ENCODE measurements at regions not wholly inside any gene's neighbourhood (a gene's known extent, or its start where the extent isn't known, plus 50 kb on each side); places are given as distances from the start of the nearest gene placed in this dataset.

DNA sequence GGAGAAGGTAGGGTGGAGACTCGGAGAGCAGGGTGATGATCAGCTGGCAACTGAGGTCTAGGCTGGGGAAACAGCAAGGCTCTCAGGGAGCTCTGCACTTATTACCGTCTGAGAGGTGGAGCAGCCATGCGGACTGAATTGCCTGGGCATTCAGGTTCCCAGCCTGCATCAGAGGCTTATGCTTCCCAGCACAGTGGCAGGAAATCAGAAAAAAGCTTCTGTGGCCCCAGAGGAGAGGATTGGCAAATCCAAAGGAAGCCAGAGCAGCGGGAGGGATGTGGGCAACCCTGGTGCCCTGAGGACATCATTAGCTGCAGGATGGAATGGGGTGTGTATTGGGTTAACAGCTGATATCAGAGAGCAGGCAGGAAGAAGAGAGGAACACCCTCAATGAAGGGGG lies 374.1 kb upstream of the POU3F1 start:
- DNase-seq = no peak
- Mint-ChIP-seq H3K36me3 (ENCODE audit: insufficient read depth, unreplicated experiment) (no peaks in the 10 kb centered on the region), H3K27ac (ENCODE audit: unreplicated experiment) (no peak overlapping the region), H3K4me1 (ENCODE audit: low read depth, unreplicated experiment) (no peaks in the 10 kb centered on the region), H3K27me3 (ENCODE audit: unreplicated experiment) (peaks cover 67% of the 10 kb centered on the region), H3K9me3 (ENCODE audit: low read depth, unreplicated experiment) (peaks cover 3% of the 10 kb centered on the region), H3K4me3 (ENCODE audit: low read depth, unreplicated experiment) (no peak overlapping the region)
- BruUV-seq (replicated peaks) = no TSS peak
- intact Hi-C loops (cut with micrococcal nuclease; ENCODE audit: unreplicated experiment) = no loop called here
- TF ChIP-seq, protein P1, sequence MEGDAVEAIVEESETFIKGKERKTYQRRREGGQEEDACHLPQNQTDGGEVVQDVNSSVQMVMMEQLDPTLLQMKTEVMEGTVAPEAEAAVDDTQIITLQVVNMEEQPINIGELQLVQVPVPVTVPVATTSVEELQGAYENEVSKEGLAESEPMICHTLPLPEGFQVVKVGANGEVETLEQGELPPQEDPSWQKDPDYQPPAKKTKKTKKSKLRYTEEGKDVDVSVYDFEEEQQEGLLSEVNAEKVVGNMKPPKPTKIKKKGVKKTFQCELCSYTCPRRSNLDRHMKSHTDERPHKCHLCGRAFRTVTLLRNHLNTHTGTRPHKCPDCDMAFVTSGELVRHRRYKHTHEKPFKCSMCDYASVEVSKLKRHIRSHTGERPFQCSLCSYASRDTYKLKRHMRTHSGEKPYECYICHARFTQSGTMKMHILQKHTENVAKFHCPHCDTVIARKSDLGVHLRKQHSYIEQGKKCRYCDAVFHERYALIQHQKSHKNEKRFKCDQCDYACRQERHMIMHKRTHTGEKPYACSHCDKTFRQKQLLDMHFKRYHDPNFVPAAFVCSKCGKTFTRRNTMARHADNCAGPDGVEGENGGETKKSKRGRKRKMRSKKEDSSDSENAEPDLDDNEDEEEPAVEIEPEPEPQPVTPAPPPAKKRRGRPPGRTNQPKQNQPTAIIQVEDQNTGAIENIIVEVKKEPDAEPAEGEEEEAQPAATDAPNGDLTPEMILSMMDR (IDR thresholded peaks at IDR 0.05; ENCODE audit: unreplicated experiment) = no peak
- CTCF ChIA-PET = interaction anchor here (0.5 kb wide), 1 partner anchor 79 kb away, joined by 3 read pairs; no protein-coding TSS in a partner anchor

DNA sequence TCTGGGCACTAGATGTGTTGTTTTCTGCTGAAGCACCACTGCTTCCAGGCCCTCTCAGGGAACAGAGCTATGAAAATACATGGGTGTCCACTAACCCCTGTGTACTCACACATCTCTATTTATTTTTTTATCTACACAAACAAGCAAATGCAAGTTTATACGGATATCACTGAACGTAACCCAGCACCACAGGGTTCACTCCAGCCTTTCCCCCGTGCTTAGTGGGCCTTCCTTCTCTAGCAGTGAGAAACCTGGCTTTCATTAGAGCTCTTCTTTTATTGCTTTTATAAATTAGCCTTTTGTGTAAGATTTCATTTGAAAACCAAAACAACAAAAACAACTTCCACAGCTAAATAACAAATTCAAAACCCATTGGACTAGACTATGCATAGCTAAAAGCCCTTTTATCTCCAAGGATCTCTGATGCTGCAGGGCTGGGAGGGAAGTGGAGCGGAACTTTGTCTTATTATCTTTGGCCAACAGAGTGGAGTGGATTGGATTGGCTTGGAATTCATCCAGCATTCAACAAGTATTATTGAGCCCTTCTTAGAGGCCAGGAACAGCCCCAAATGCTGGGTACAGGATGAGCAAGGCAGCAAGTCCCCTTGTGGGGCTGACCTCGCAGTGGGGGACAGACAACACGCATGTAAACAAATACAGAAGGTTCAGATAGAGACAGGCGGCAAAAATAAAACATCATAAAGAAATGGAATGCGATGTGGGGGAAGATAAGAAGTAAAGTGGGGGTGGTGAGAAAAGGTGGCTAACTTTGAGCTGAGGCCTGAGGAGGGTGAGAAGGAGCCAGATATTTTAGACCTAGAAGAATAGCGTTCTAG lies 371.8 kb upstream of the POU3F1 start:
- Mint-ChIP-seq H3K9me3 (ENCODE audit: low read depth, unreplicated experiment) (peaks cover 3% of the 10 kb centered on the region), H3K4me3 (ENCODE audit: low read depth, unreplicated experiment) (no peak overlapping the region), H3K36me3 (ENCODE audit: insufficient read depth, unreplicated experiment) (no peaks in the 10 kb centered on the region), H3K27me3 (ENCODE audit: unreplicated experiment) (peaks cover 80% of the 10 kb centered on the region), H3K27ac (ENCODE audit: unreplicated experiment) (no peak overlapping the region), H3K4me1 (ENCODE audit: low read depth, unreplicated experiment) (no peaks in the 10 kb centered on the region)
- no peak for DNase-seq
- BruUV-seq (replicated peaks) = no TSS peak
- CTCF ChIA-PET = no interaction called here
- intact Hi-C loops (cut with micrococcal nuclease; ENCODE audit: unreplicated experiment) = no loop called here
- TF ChIP-seq, protein P1 (IDR thresholded peaks at IDR 0.05; ENCODE audit: unreplicated experiment) = no peak

DNA sequence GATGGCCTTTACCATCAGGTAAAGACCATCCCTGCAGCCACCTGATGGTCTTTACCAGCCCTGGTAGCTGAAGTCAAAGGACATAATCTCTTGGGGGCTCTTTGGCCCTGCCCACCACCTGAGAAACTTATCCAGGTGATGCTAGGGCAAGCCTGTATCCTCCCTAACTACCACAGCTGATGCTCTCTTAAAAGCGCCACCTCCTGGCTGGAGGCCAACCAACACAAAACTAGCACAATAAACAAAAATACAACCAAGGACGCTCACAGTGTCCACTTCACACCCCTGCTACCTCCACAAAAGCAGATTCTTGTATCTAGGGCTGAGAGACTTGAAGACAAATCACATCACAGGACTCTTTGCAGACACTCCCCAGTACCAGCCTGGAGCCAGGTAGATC lies 357.1 kb upstream of the POU3F1 start:
- BruUV-seq (replicated peaks) = no TSS peak
- Mint-ChIP-seq H3K27ac (ENCODE audit: unreplicated experiment) (no peak overlapping the region), H3K27me3 (ENCODE audit: unreplicated experiment) (no peaks in the 10 kb centered on the region), H3K4me1 (ENCODE audit: low read depth, unreplicated experiment) (no peaks in the 10 kb centered on the region), H3K4me3 (ENCODE audit: low read depth, unreplicated experiment) (no peak overlapping the region), H3K9me3 (ENCODE audit: low read depth, unreplicated experiment) (peaks cover 3% of the 10 kb centered on the region), H3K36me3 (ENCODE audit: insufficient read depth, unreplicated experiment) (no peaks in the 10 kb centered on the region)
- TF ChIP-seq, protein P1 (IDR thresholded peaks at IDR 0.05; ENCODE audit: unreplicated experiment) = no peak
- CTCF ChIA-PET = interaction anchor here (0.8 kb wide), 1 partner anchor 332 kb away, joined by 3 read pairs; no protein-coding TSS in a partner anchor
- peak; percentile 2 for DNase-seq
- intact Hi-C loops (cut with micrococcal nuclease; ENCODE audit: unreplicated experiment) = no loop called here

DNA sequence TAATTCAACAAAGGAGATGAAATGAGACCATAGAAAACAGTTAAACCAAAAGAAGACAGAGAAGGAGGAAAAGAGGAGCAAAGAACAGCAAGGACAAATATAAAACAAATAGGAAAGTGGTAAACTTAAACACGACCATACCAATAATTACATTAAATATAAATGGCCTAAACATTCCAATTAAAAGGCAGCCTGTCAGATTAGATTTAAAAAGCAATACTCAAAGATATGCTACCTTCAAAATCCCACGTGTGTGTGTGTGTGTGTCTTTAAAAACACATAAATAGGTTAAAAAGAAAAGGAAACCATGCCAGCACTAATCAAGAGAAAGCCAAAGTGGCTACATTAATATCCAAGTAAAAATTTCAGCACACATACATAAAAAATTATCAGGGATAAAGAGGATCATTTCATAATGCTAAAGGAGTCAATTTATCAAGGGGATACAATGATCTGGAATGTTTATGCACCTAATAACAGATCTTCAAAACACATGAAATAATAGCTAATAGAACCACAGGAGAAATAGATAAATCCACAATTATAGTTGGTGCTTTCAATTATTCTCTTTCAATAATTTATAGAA lies 355.7 kb upstream of the POU3F1 start:
- H3K27ac Mint-ChIP-seq (ENCODE audit: unreplicated experiment) = no peak overlapping the region
- H3K36me3 Mint-ChIP-seq (ENCODE audit: insufficient read depth, unreplicated experiment) = no peaks in the 10 kb centered on the region
- CTCF ChIA-PET = no interaction called here
- TF ChIP-seq, protein P1 (IDR thresholded peaks at IDR 0.05; ENCODE audit: unreplicated experiment) = no peak
- peaks cover 3% of the 10 kb centered on the region for H3K9me3 Mint-ChIP-seq (ENCODE audit: low read depth, unreplicated experiment)
- H3K27me3 Mint-ChIP-seq (ENCODE audit: unreplicated experiment) = no peaks in the 10 kb centered on the region
- DNase-seq = no peak
- intact Hi-C loops (cut with micrococcal nuclease; ENCODE audit: unreplicated experiment) = no loop called here
- no TSS peak for BruUV-seq (replicated peaks)
- H3K4me1 Mint-ChIP-seq (ENCODE audit: low read depth, unreplicated experiment) = no peaks in the 10 kb centered on the region
- no peak overlapping the region for H3K4me3 Mint-ChIP-seq (ENCODE audit: low read depth, unreplicated experiment)

Measured in Calu3 (cell line).